ENCODE measurements at regions not wholly inside any gene's neighbourhood (a gene's known extent, or its start where the extent isn't known, plus 50 kb on each side); places are given as distances from the start of the nearest gene placed in this dataset.
"Not testable (repeated sequence)": the region's sequence is repeated elsewhere in the genome, so short reads cannot be mapped to it uniquely, and the experiment has no call there.

- DNase-seq = no peak
- Mint-ChIP-seq H3K36me3 (ENCODE audit: low read depth) (no peaks in the 10 kb centered on the region), H3K9me3 (no peaks in the 10 kb centered on the region), H3K4me3 (no peak overlapping the region), H3K4me1 (ENCODE audit: low read depth) (no peaks in the 10 kb centered on the region), H3K27me3 (peaks cover 2% of the 10 kb centered on the region), H3K27ac (no peak overlapping the region)
- ATAC-seq = no peak
- POLR2A ChIA-PET = no interaction called here
- intact Hi-C loops (cut with micrococcal nuclease) = no loop called here
- CTCF ChIA-PET = no interaction called here
- TF ChIP-seq CTCF (IDR thresholded peaks at IDR 0.05) = no peak
Measured at GRCh38 chr6:56730663-56731529, 88.2 kb upstream of the DST start.

- H3K9me3 Mint-ChIP-seq = no peaks in the 10 kb centered on the region
- ATAC-seq = no peak
- no peaks in the 10 kb centered on the region for H3K4me1 Mint-ChIP-seq (ENCODE audit: low read depth)
- DNase-seq = no peak
- ChIA-PET POLR2A (no interaction called here), CTCF (no interaction called here)
- no peak for TF ChIP-seq CTCF (IDR thresholded peaks at IDR 0.05)
- no peaks in the 10 kb centered on the region for H3K27me3 Mint-ChIP-seq
- H3K4me3 Mint-ChIP-seq = no peak overlapping the region
- intact Hi-C loops (cut with micrococcal nuclease) = no loop called here
- H3K36me3 Mint-ChIP-seq (ENCODE audit: low read depth) = no peaks in the 10 kb centered on the region
- no peak overlapping the region for H3K27ac Mint-ChIP-seq
Measured at GRCh38 chr6:56729719-56730118, 87.0 kb upstream of the DST start.

- H3K4me1 Mint-ChIP-seq (ENCODE audit: low read depth); intact Hi-C loops (cut with micrococcal nuclease): not testable (repeated sequence)
Measured at GRCh38 chr6:56729166-56729565, 86.5 kb upstream of the DST start.

GRCh38 chr6:56727097-56727850 lies 84.6 kb upstream of the DST start:
- no peaks in the 10 kb centered on the region for H3K9me3 Mint-ChIP-seq
- ChIA-PET POLR2A (no interaction called here), CTCF (interaction anchor here (1.4 kb wide), 1 partner anchor 15 kb away, joined by 5 read pairs; no protein-coding TSS in a partner anchor)
- no peak for TF ChIP-seq CTCF (IDR thresholded peaks at IDR 0.05)
- no peak overlapping the region for H3K4me3 Mint-ChIP-seq
- intact Hi-C loops (cut with micrococcal nuclease) = no loop called here
- ATAC-seq (no peak), DNase-seq (no peak)
- no peaks in the 10 kb centered on the region for H3K36me3 Mint-ChIP-seq (ENCODE audit: low read depth)
- H3K27ac Mint-ChIP-seq = no peak overlapping the region
- no peaks in the 10 kb centered on the region for H3K4me1 Mint-ChIP-seq (ENCODE audit: low read depth)
- no peaks in the 10 kb centered on the region for H3K27me3 Mint-ChIP-seq

More at GRCh38 chr6:56729166-56729565, 86.5 kb upstream of the DST start:
- POLR2A ChIA-PET; DNase-seq; H3K27ac Mint-ChIP-seq; CTCF ChIA-PET; H3K36me3 Mint-ChIP-seq (ENCODE audit: low read depth); ATAC-seq; H3K9me3 Mint-ChIP-seq; H3K27me3 Mint-ChIP-seq; H3K4me3 Mint-ChIP-seq: not testable (repeated sequence)

- no peak for TF ChIP-seq CTCF (IDR thresholded peaks at IDR 0.05)
- Mint-ChIP-seq H3K4me1 (ENCODE audit: low read depth) (no peaks in the 10 kb centered on the region), H3K4me3 (no peak overlapping the region), H3K36me3 (ENCODE audit: low read depth) (no peaks in the 10 kb centered on the region), H3K27me3 (no peaks in the 10 kb centered on the region), H3K9me3 (peaks cover 2% of the 10 kb centered on the region), H3K27ac (no peak overlapping the region)
- ChIA-PET CTCF (no interaction called here), POLR2A (no interaction called here)
- DNase-seq (no peak), ATAC-seq (no peak)
- intact Hi-C loops (cut with micrococcal nuclease) = no loop called here
Measured at GRCh38 chr6:56725254-56725653, 82.6 kb upstream of the DST start.

Data from activated CD8-positive, alpha-beta T cell treated with anti-CD3 and anti-CD28 coated beads for 36 hours (primary cell).